Karpas-422 (cell line): ENCODE measurements at regions not wholly inside any gene's neighbourhood (a gene's known extent, or its start where the extent isn't known, plus 50 kb on each side); places are given as distances from the start of the nearest gene placed in this dataset.

Experiments
- DNase-seq: peaks from one replicate; pipeline ENCODE4 v3.0.0-alpha.2; 2015
- H2AFZ ChIP-seq: fragments of 200-600 bp; sonication (generic); 2 replicates; pipeline ENCODE4 v1.6.1; 2014; ENCODE audit warnings: antibody characterized with exemption, low read length, mixed read lengths
- H3K27ac ChIP-seq: fragments of 200-600 bp; sonication (generic); 2 replicates; pipeline ENCODE4 v1.5.1; 2014; ENCODE audit warnings: mild to moderate bottlenecking, low read length, moderate library complexity
- H3K27me3 ChIP-seq: fragments of 200-600 bp; sonication (generic); 2 replicates; pipeline ENCODE4 v1.6.1; 2014; ENCODE audit warnings: low read length, mixed read lengths
- H3K36me3 ChIP-seq: fragments of 200-600 bp; sonication (generic); 2 replicates; pipeline ENCODE4 v1.6.1; 2014; ENCODE audit warnings: low read length, mixed read lengths; ENCODE audit not compliant: insufficient read depth
- H3K4me1 ChIP-seq: fragments of 200-600 bp; sonication (generic); 2 replicates; pipeline ENCODE4 v1.6.1; 2014; ENCODE audit warnings: mild to moderate bottlenecking, low read length, mixed read lengths
- H3K4me2 ChIP-seq: fragments of 200-600 bp; sonication (generic); 2 replicates; pipeline ENCODE4 v1.6.1; 2014; ENCODE audit warnings: low read length, low read depth, mild to moderate bottlenecking; ENCODE audit not compliant: poor library complexity, severe bottlenecking
- H3K4me3 ChIP-seq: fragments of 200-600 bp; sonication (generic); 2 replicates; pipeline ENCODE4 v1.5.1; 2014; ENCODE audit warnings: mild to moderate bottlenecking, antibody characterized with exemption, low read length, mixed read lengths
- H3K79me2 ChIP-seq: fragments of 200-600 bp; sonication (generic); 2 replicates; pipeline ENCODE4 v1.6.1; 2014; ENCODE audit warnings: mild to moderate bottlenecking, low read length, mixed read lengths
- H3K9ac ChIP-seq: fragments of 200-600 bp; sonication (generic); 2 replicates; pipeline ENCODE4 v1.6.0; 2014; ENCODE audit warnings: low read length
- H3K9me2 ChIP-seq: fragments of 200-600 bp; sonication (generic), shearing (Covaris generic); replicated peaks from 2 replicates; pipeline ENCODE4 v1.6.0; 2014; ENCODE audit warnings: mild to moderate bottlenecking, low read length, moderate library complexity; ENCODE audit not compliant: insufficient read depth
- H3K9me3 ChIP-seq: fragments of 300-700, 200-600 bp; sonication (generic); 2 replicates; pipeline ENCODE4 v1.6.1; 2014; ENCODE audit warnings: low read length, mixed read lengths
- H4K20me1 ChIP-seq: fragments of 200-600 bp; sonication (generic); 2 replicates; pipeline ENCODE4 v1.6.1; 2014; ENCODE audit warnings: mild to moderate bottlenecking, antibody characterized with exemption, low read length, low read depth; ENCODE audit not compliant: insufficient read depth

- Histone ChIP-seq H3K4me3 (no peak overlapping the region), H3K27me3 (no peaks in the 10 kb centered on the region), H3K79me2 (no peaks in the 10 kb centered on the region), H3K9me2 (no peaks in the 10 kb centered on the region), H3K36me3 (no peaks in the 10 kb centered on the region), H4K20me1 (no peaks in the 10 kb centered on the region), H3K9ac (no peak overlapping the region), H3K4me2 (no peak overlapping the region), H3K27ac (no peak overlapping the region), H3K9me3 (peaks cover 5% of the 10 kb centered on the region), H2AFZ (no peak overlapping the region), H3K4me1 (no peaks in the 10 kb centered on the region)
- DNase-seq: no peak
Measured at GRCh38 chr2:35741556-35741955, 614.0 kb upstream of the CRIM1 start.

GRCh38 chr2:35731674-35732073 lies 623.9 kb upstream of the CRIM1 start:
- DNase-seq: no peak
- Histone ChIP-seq H3K27me3 (no peaks in the 10 kb centered on the region), H3K36me3 (no peaks in the 10 kb centered on the region), H3K79me2 (no peaks in the 10 kb centered on the region), H4K20me1 (no peaks in the 10 kb centered on the region), H3K9me3 (peaks cover 4% of the 10 kb centered on the region; the same call in 1 of the 2 replicates), H2AFZ (no peak overlapping the region), H3K4me2 (no peak overlapping the region), H3K4me1 (no peaks in the 10 kb centered on the region), H3K27ac (no peak overlapping the region), H3K9me2 (no peaks in the 10 kb centered on the region), H3K9ac (no peak overlapping the region), H3K4me3 (no peak overlapping the region)

GRCh38 chr2:35714883-35715282 lies 640.7 kb upstream of the CRIM1 start:
- no peaks in the 10 kb centered on the region for H3K4me1 ChIP-seq
- no peak overlapping the region for H3K4me2 ChIP-seq
- no peak overlapping the region for H3K27ac ChIP-seq
- H3K36me3 ChIP-seq: no peaks in the 10 kb centered on the region
- H3K27me3 ChIP-seq: no peaks in the 10 kb centered on the region
- no peaks in the 10 kb centered on the region for H3K79me2 ChIP-seq
- no peaks in the 10 kb centered on the region for H4K20me1 ChIP-seq
- peaks cover 7% of the 10 kb centered on the region for H3K9me3 ChIP-seq
- no peak overlapping the region for H3K4me3 ChIP-seq
- H3K9me2 ChIP-seq: no peaks in the 10 kb centered on the region
- no peak overlapping the region for H2AFZ ChIP-seq
- no peak overlapping the region for H3K9ac ChIP-seq
- no peak for DNase-seq

GRCh38 chr2:35708411-35708923 lies 647.1 kb upstream of the CRIM1 start:
- Histone ChIP-seq H3K9me2 (no peaks in the 10 kb centered on the region), H3K4me2 (no peak overlapping the region), H3K4me3 (no peak overlapping the region), H3K4me1 (no peaks in the 10 kb centered on the region), H2AFZ (no peak overlapping the region), H3K9ac (no peak overlapping the region), H4K20me1 (no peaks in the 10 kb centered on the region), H3K79me2 (no peaks in the 10 kb centered on the region), H3K36me3 (no peaks in the 10 kb centered on the region), H3K27me3 (no peaks in the 10 kb centered on the region), H3K27ac (no peak overlapping the region), H3K9me3 (no peaks in the 10 kb centered on the region; the same call in 1 of the 2 replicates)
- DNase-seq: no peak

- H3K27ac ChIP-seq: no peak overlapping the region
- peaks cover 10% of the 10 kb centered on the region; the same call in 1 of the 2 replicates for H3K9me3 ChIP-seq
- H3K4me2 ChIP-seq: no peak overlapping the region
- no peaks in the 10 kb centered on the region for H3K9me2 ChIP-seq
- no peak overlapping the region for H3K9ac ChIP-seq
- no peak overlapping the region for H3K4me3 ChIP-seq
- no peaks in the 10 kb centered on the region for H3K79me2 ChIP-seq
- no peak for DNase-seq
- H2AFZ ChIP-seq: no peak overlapping the region
- H4K20me1 ChIP-seq: no peaks in the 10 kb centered on the region
- no peaks in the 10 kb centered on the region for H3K4me1 ChIP-seq
- no peaks in the 10 kb centered on the region for H3K27me3 ChIP-seq
- H3K36me3 ChIP-seq: no peaks in the 10 kb centered on the region
Measured at GRCh38 chr2:35688309-35688708, 667.3 kb upstream of the CRIM1 start.

- Histone ChIP-seq H3K36me3 (no peaks in the 10 kb centered on the region), H3K79me2 (no peaks in the 10 kb centered on the region), H3K4me1 (no peaks in the 10 kb centered on the region), H3K9ac (no peak overlapping the region), H3K9me2 (no peaks in the 10 kb centered on the region), H3K4me3 (no peak overlapping the region), H4K20me1 (no peaks in the 10 kb centered on the region), H3K4me2 (no peak overlapping the region), H3K9me3 (peaks cover 16% of the 10 kb centered on the region), H2AFZ (no peak overlapping the region), H3K27ac (no peak overlapping the region), H3K27me3 (no peaks in the 10 kb centered on the region)
- DNase-seq: no peak
Measured at GRCh38 chr2:35651688-35652323, 703.8 kb upstream of the CRIM1 start.

GRCh38 chr2:35614640-35615039 lies 740.9 kb upstream of the CRIM1 start:
- H3K9me3 ChIP-seq: no peaks in the 10 kb centered on the region; the same call in 1 of the 2 replicates
- H3K4me3 ChIP-seq: no peak overlapping the region
- no peak for DNase-seq
- H2AFZ ChIP-seq: no peak overlapping the region
- no peaks in the 10 kb centered on the region for H3K36me3 ChIP-seq
- H3K79me2 ChIP-seq: no peaks in the 10 kb centered on the region
- H3K27me3 ChIP-seq: no peaks in the 10 kb centered on the region
- no peaks in the 10 kb centered on the region for H3K9me2 ChIP-seq
- no peaks in the 10 kb centered on the region for H3K4me1 ChIP-seq
- H4K20me1 ChIP-seq: no peaks in the 10 kb centered on the region
- H3K27ac ChIP-seq: no peak overlapping the region
- no peak overlapping the region for H3K4me2 ChIP-seq
- no peak overlapping the region for H3K9ac ChIP-seq

- Histone ChIP-seq H3K9me3 (peaks cover 6% of the 10 kb centered on the region; the same call in 1 of the 2 replicates), H3K4me1 (no peaks in the 10 kb centered on the region), H3K9ac (no peak overlapping the region), H3K27me3 (no peaks in the 10 kb centered on the region), H3K4me2 (no peak overlapping the region), H3K4me3 (no peak overlapping the region), H3K36me3 (no peaks in the 10 kb centered on the region), H3K79me2 (no peaks in the 10 kb centered on the region), H4K20me1 (no peaks in the 10 kb centered on the region), H2AFZ (no peak overlapping the region), H3K9me2 (no peaks in the 10 kb centered on the region), H3K27ac (no peak overlapping the region)
- no peak for DNase-seq
Measured at GRCh38 chr2:35606394-35606793, 749.2 kb upstream of the CRIM1 start.
